HG03565 (cell line): ENCODE measurements at regions not wholly inside any gene's neighbourhood (a gene's known extent, or its start where the extent isn't known, plus 50 kb on each side); places are given as distances from the start of the nearest gene placed in this dataset.

Source experiments
- ATAC-seq: cut with Tn5 transposase; IDR thresholded peaks from one replicate; pipeline ENCODE4 v1.9.1; 2021; ENCODE audit warnings: mild to moderate bottlenecking, moderate library complexity; ENCODE audit not compliant: unreplicated experiment

DNA sequence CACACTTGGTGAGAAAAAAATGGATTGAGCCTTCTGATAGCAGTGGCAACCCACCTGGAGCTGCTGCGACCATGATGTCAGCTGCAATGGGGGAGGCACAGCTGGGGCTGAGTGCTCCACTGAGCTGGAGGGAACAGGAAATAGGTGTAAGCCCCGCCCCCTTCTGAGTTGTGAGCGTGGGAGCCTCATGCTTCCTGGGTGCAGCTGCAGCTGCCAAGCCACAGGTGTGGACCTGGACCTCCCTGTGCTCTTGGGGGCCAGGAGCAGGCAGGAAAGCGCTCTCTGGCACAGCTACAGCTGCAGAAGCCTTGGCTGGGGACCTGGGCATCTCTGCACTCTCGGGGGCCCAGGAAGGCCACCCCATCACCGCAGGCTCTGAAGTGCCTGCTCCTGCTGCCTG, 970.6 kb downstream of the DCDC2C start:
- ATAC-seq, result no peak

- ATAC-seq, result no peak
These were observed 971.9 kb downstream of the DCDC2C start for GRCh38 chr2:4675295-4675694.

GRCh38 chr2:4678927-4679326, 975.6 kb downstream of the DCDC2C start:
- no peak for ATAC-seq

GRCh38 chr2:4679391-4679790, 976.0 kb downstream of the DCDC2C start:
- ATAC-seq, result no peak

DNA sequence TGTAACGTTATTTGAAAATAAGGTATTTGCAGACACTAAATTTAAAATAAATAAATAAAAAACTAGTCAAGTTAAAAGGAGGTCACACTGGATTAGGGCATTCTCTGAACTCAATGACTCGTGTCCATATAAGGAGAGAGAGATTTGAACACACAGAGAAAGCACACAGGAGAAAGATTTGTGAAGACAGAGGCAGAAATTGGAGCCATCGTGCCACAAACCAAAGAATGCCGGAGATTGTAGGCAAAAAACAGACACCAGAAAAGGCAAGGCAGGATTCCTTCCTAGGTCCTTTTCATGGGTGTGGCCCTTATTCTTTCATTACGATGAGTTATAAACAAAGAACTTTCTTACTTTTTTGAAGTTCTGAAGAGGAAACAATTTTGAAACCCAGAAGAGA, 981.5 kb downstream of the DCDC2C start:
- ATAC-seq, result no peak

DNA sequence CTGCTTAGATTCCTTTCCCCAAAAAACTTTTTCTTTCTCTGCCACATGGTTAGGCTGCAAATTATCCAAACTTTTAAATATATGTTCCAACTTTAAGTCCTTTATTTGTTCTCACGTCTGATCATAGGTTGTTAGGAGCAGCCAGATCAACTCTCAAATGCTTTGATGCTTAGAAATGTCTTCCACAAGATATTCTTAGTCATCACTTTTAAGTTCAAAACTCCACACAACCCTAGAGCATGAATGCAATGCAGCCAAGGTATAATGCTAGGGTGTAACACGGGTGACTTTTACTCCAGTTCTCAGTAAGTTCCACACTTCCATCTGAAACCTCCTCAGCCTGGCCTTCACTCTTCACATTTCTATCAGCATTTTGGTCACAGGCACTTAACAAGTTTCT, 987.5 kb downstream of the DCDC2C start:
- ATAC-seq, result no peak

DNA sequence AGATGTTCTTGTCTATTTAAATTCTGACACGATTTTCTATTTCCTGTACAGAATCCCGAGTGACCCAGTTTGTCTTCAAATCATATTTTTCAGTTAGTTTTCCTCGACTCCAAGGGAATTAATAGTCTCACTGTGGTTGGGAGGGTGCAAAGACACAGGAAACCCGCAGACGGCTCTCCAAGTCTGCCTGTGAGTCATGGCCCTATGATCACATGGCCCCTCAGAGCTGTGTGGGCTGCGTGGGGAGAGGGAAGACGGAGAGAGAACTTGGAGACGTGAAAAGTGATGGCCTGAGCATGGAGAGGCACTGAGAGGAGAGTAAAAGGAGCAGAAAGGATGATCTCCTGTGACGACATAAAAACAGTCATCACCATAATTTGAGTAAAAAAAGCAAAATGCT, 989.9 kb downstream of the DCDC2C start:
- no peak for ATAC-seq

GRCh38 chr2:4695281-4695861, 992.0 kb downstream of the DCDC2C start:
- no peak for ATAC-seq

GRCh38 chr2:4715065-4715464, 977.1 kb upstream of the SOX11 start:
- ATAC-seq, result no peak

- ATAC-seq, result no peak
These were observed 973.4 kb upstream of the SOX11 start for GRCh38 chr2:4718777-4719176.

- ATAC-seq, result no peak
These were observed 966.6 kb upstream of the SOX11 start for GRCh38 chr2:4725618-4726017.

- no peak for ATAC-seq
These were observed 959.6 kb upstream of the SOX11 start for GRCh38 chr2:4732560-4732959.

- ATAC-seq, result no peak
These were observed 946.9 kb upstream of the SOX11 start for GRCh38 chr2:4745056-4745991.

DNA sequence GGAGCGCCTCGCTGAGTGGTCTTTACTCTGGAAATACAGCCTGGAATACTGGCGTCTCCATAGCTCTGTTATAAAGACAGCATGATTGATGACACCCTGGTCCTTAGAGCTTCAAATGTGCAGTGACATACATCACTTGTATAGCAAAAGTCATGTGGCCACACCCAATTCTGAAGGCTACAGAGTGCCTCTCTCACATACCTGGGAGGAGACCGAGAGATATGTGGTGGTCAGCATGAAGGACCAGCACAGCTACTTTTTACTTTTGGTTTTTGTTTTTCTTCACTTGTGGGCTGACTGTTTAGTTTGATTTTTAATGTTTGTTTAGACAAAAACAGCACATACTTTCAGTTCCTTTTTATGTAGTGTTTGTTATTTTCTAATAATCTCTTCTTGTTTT, 938.5 kb upstream of the SOX11 start:
- no peak for ATAC-seq

DNA sequence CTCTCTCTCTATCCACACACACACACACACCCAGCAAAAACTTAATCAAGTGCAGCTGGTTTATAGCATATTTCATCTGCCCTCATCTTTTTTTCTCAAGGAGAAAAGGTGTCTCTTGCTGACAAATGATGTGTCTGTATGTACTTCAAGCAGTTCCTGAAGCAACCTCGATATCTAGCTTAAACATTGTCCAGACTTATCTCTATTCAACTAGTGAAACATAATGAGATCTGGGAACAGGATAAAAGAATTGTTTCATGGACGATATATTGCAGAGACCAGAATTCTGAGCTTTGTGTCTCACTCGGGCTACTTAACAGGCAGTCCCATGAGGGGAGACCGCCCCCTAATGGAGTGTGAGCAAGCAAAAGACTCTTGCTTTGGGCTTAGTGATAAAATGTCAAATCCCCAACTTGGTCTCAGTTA, 929.2 kb upstream of the SOX11 start:
- ATAC-seq, result no peak

DNA sequence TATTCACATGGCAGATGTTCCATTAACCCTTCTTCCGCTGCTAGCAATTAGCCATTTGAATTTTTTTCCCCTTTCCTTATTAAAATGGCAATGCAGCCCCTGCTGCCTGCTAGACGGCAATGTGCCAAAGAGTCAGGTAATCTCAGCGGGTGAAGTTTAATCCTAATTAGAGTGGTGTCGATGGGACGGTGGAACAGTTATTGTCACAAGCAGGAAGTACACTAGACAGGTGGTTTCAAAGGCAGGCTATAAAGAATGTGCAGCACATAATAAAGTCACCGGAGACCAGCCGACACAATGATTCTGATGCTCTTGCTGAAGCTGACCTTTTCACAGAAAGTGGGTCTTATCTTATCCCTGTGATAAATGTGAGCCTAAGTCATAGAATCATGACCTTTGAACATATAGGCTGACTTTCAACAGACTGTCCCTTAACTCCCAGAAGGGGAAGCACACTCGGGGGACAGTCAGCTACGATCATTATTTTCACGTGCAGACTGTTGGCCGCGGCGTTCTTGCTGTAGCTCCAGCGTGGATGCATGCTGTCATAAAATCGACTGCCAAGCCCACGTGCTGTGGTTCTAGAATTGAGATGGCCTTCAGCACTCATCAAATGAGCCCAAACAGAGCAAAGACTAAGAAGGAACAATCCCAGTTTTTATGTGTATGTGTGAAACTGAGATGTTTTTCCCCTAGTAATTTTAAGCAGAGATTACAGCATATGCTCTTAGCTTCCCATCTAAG, 926.2 kb upstream of the SOX11 start:
- ATAC-seq, result no peak

DNA sequence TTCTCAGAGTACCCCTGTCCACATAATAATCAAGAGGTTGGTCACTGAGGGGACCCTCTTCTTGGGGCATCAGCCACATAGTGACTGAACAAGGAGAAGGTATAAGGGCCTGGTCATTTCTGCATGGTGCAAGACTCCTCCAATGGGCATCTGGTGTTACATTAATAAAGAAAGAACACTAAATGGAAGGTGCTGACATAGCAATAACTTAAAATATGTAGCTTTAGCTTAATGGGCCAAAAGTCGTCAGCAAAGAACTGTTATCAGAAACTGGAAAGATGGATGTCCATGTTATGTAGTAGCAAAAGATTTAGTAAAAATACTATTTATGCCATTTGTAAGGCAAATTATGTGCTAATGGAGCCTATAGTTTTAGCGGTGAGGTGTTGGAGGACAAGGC, 916.5 kb upstream of the SOX11 start:
- no peak for ATAC-seq

DNA sequence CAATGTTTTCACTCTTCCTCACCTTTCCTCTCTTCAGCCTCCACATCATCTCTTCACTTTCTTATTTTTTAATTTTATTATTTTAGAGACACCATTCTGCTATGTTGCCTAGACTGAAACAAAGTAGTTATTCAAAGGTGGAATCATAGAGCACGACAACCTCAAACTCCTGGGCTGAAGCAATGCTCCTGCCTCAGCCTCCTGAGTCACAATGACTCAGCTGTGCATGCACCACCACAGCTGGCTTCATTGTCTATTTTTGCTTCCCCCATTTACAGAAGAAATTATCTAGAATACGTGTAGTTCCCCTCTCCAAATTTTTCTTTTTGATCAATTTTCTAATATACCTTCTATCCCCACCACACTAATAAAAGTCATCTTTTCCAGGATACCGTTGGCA, 911.5 kb upstream of the SOX11 start:
- ATAC-seq, result no peak

DNA sequence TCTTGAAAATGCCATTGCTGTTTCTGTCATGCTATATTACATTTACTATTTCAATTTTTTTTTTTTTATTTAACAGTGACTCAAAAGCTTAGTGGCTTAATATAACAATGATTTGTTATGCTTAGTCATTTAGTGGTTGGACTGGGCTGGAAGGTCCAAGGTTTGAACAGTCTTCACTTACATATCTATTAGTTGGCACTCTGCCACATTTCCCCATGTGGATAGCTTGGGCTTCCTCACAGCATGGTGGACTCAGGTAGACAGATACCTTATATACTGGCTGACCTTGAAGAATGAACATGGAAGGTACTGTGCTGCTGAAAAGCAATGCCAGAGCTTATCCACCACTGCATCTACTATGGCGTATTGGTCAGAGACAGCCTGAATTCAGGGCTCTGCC, 909.5 kb upstream of the SOX11 start:
- no peak for ATAC-seq

- ATAC-seq, result no peak
These were observed 900.7 kb upstream of the SOX11 start for GRCh38 chr2:4791488-4791887.

DNA sequence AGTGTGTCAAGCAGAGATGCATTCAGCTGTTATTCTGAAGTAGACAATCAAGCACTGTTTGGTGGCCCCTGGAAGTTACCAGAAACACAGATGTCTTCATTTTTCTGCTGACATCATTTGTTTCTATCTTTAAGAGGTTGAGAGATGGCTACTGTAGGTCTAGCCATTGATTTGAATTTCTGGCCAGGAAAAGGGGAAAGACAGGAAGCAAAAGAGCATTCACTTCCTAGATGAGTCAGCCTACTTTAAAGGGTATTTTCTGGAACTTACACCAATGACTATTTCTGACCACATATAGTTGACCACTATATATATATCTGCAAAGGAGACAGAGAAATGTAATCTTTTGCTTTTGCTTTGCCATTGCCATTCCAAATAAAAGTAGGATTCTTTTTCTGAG, 900.1 kb upstream of the SOX11 start:
- ATAC-seq, result no peak

DNA sequence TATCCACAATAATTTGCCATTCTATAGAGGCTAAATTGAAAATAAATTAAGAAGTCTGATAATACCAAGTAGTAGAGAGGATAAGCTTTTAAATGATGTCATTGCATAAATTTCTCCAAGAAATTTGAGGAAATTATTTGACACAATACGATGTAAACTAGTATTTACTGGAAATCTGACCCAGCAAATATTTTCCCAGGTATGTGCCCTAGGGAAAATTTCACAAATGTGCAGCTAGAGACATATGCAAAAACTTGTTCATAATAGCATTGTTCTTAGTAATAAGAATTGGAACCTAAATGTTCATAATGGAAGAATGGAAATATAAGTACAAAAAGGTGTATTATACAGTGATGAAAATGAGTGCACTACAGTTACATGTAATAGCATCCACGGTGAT, 888.8 kb upstream of the SOX11 start:
- ATAC-seq, result no peak
